ENCODE measurements at regions not wholly inside any gene's neighbourhood (a gene's known extent, or its start where the extent isn't known, plus 50 kb on each side); places are given as distances from the start of the nearest gene placed in this dataset.
"Not testable (repeated sequence)": the region's sequence is repeated elsewhere in the genome, so short reads cannot be mapped to it uniquely, and the experiment has no call there.

- H4K8ac ChIP-seq (ENCODE audit: low read depth, low read length); H2BK5ac ChIP-seq (ENCODE audit: low read length); H3K23ac ChIP-seq (ENCODE audit: low read depth, low read length, poor library complexity); H3K79me1 ChIP-seq (ENCODE audit: low read depth, low read length); H3K4me1 ChIP-seq (ENCODE audit: control insufficient read depth in 2 of 2, insufficient read depth in 1 of 2, low read depth in 1 of 2, low read length in 2 of 2); H2BK120ac ChIP-seq (ENCODE audit: low read depth, low read length); H3K14ac ChIP-seq (ENCODE audit: low read length); H3K27ac ChIP-seq (replicated peaks; ENCODE audit: low read length); H2BK15ac ChIP-seq (ENCODE audit: low read length); H2AK5ac ChIP-seq (ENCODE audit: low read depth, low read length); H3K18ac ChIP-seq (ENCODE audit: low read length); H3K36me3 ChIP-seq (replicated peaks in 1 of 2; ENCODE audit: control insufficient read depth in 2 of 2, insufficient read depth in 2 of 2, low read length in 2 of 2); H3K4me3 ChIP-seq (ENCODE audit: low read length in 2 of 2); H4K91ac ChIP-seq (ENCODE audit: low read depth, low read length, poor library complexity); H3K9me3 ChIP-seq (replicated peaks in 1 of 2; ENCODE audit: control insufficient read depth in 2 of 2, insufficient read depth in 1 of 2, low read depth in 1 of 2, low read length in 2 of 2); H3K9ac ChIP-seq (ENCODE audit: low read depth, low read length, poor library complexity); DNase-seq (ENCODE audit: low spot score); H3K4me2 ChIP-seq (ENCODE audit: insufficient read depth, low read length, poor library complexity, severe bottlenecking); H3K4ac ChIP-seq (ENCODE audit: low read length); H2AFZ ChIP-seq (ENCODE audit: low read length); H3K27me3 ChIP-seq (ENCODE audit: control insufficient read depth in 3 of 3, insufficient read depth in 3 of 3, low read depth in 1 of 3, low read length in 3 of 3); H2BK12ac ChIP-seq (ENCODE audit: low read length): not testable (repeated sequence)
- WGBS, 2 donors (ENCODE audit: extremely low coverage in 2 of 2, insufficient read length in 2 of 2, insufficient replicate concordance in 1 of 2): no CpG with 5 or more reads among the region's 4 CpGs
Measured at GRCh38 chr12:9455516-9455915, 152.2 kb downstream of the KLRB1 start.

GRCh38 chr12:9454021-9454420 is 153.7 kb downstream of the KLRB1 start:
- not testable (repeated sequence) for H3K9me3 ChIP-seq (replicated peaks in 1 of 2; ENCODE audit: control insufficient read depth in 2 of 2, insufficient read depth in 1 of 2, low read depth in 1 of 2, low read length in 2 of 2); H4K8ac ChIP-seq (ENCODE audit: low read depth, low read length); H3K79me1 ChIP-seq (ENCODE audit: low read depth, low read length); H3K4ac ChIP-seq (ENCODE audit: low read length); H3K23ac ChIP-seq (ENCODE audit: low read depth, low read length, poor library complexity); H3K4me1 ChIP-seq (ENCODE audit: control insufficient read depth in 2 of 2, insufficient read depth in 1 of 2, low read depth in 1 of 2, low read length in 2 of 2); H3K4me2 ChIP-seq (ENCODE audit: insufficient read depth, low read length, poor library complexity, severe bottlenecking); H2AK5ac ChIP-seq (ENCODE audit: low read depth, low read length); H3K27ac ChIP-seq (replicated peaks; ENCODE audit: low read length); H2AFZ ChIP-seq (ENCODE audit: low read length); H3K4me3 ChIP-seq (ENCODE audit: low read length in 2 of 2); H2BK15ac ChIP-seq (ENCODE audit: low read length); H2BK5ac ChIP-seq (ENCODE audit: low read length); H3K36me3 ChIP-seq (replicated peaks in 1 of 2; ENCODE audit: control insufficient read depth in 2 of 2, insufficient read depth in 2 of 2, low read length in 2 of 2); H2BK120ac ChIP-seq (ENCODE audit: low read depth, low read length); H3K18ac ChIP-seq (ENCODE audit: low read length); H4K91ac ChIP-seq (ENCODE audit: low read depth, low read length, poor library complexity); H2BK12ac ChIP-seq (ENCODE audit: low read length); H3K14ac ChIP-seq (ENCODE audit: low read length); H3K27me3 ChIP-seq (ENCODE audit: control insufficient read depth in 3 of 3, insufficient read depth in 3 of 3, low read depth in 1 of 3, low read length in 3 of 3); H3K9ac ChIP-seq (ENCODE audit: low read depth, low read length, poor library complexity); DNase-seq (ENCODE audit: low spot score)
- no CpG with 5 or more reads among the region's 2 CpGs for WGBS, 2 donors (ENCODE audit: extremely low coverage in 2 of 2, insufficient read length in 2 of 2, insufficient replicate concordance in 1 of 2)

DNA sequence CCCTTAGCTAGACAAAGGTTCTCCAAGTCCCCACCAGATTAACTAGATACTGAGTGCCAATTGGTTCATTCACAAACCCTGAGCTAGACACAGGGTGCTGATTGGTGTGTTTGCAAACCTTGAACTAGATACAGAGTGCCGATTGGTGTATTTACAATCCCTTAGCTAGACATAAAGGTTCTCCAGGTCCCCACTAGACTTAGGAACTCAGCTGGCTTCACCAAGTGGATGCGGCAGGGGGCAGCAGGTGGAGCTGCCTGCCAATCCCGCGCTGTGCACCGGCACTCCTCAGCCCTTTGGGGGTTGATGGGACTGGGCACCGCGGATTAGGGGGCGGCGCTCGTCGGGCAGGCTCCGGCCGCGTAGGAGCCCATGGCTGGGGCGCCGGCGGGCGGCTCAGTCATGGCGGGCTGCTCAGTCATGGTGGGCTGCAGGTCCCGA is 157.6 kb downstream of the KLRB1 start:
- not testable (repeated sequence) for H3K79me1 ChIP-seq (ENCODE audit: low read depth, low read length); H4K91ac ChIP-seq (ENCODE audit: low read depth, low read length, poor library complexity); H3K14ac ChIP-seq (ENCODE audit: low read length); H3K4me3 ChIP-seq (ENCODE audit: low read length in 2 of 2); H2AK5ac ChIP-seq (ENCODE audit: low read depth, low read length); H2BK15ac ChIP-seq (ENCODE audit: low read length); H2BK12ac ChIP-seq (ENCODE audit: low read length); H3K18ac ChIP-seq (ENCODE audit: low read length); H3K27ac ChIP-seq (replicated peaks; ENCODE audit: low read length); H3K23ac ChIP-seq (ENCODE audit: low read depth, low read length, poor library complexity); H4K8ac ChIP-seq (ENCODE audit: low read depth, low read length); H3K4me2 ChIP-seq (ENCODE audit: insufficient read depth, low read length, poor library complexity, severe bottlenecking); H2BK120ac ChIP-seq (ENCODE audit: low read depth, low read length); H3K9ac ChIP-seq (ENCODE audit: low read depth, low read length, poor library complexity); H3K36me3 ChIP-seq (replicated peaks in 1 of 2; ENCODE audit: control insufficient read depth in 2 of 2, insufficient read depth in 2 of 2, low read length in 2 of 2); H2AFZ ChIP-seq (ENCODE audit: low read length); H3K4me1 ChIP-seq (ENCODE audit: control insufficient read depth in 2 of 2, insufficient read depth in 1 of 2, low read depth in 1 of 2, low read length in 2 of 2); DNase-seq (ENCODE audit: low spot score); H3K27me3 ChIP-seq (ENCODE audit: control insufficient read depth in 3 of 3, insufficient read depth in 3 of 3, low read depth in 1 of 3, low read length in 3 of 3); H3K4ac ChIP-seq (ENCODE audit: low read length); H3K9me3 ChIP-seq (replicated peaks in 1 of 2; ENCODE audit: control insufficient read depth in 2 of 2, insufficient read depth in 1 of 2, low read depth in 1 of 2, low read length in 2 of 2); H2BK5ac ChIP-seq (ENCODE audit: low read length)
- no CpG with 5 or more reads among the region's 20 CpGs for WGBS, 2 donors (ENCODE audit: extremely low coverage in 2 of 2, insufficient read length in 2 of 2, insufficient replicate concordance in 1 of 2)

GRCh38 chr12:9449657-9450126 is 158.0 kb downstream of the KLRB1 start:
- not testable (repeated sequence) for H3K4me2 ChIP-seq (ENCODE audit: insufficient read depth, low read length, poor library complexity, severe bottlenecking); H3K4me1 ChIP-seq (ENCODE audit: control insufficient read depth in 2 of 2, insufficient read depth in 1 of 2, low read depth in 1 of 2, low read length in 2 of 2); H2BK5ac ChIP-seq (ENCODE audit: low read length); H3K36me3 ChIP-seq (replicated peaks in 1 of 2; ENCODE audit: control insufficient read depth in 2 of 2, insufficient read depth in 2 of 2, low read length in 2 of 2); H3K79me1 ChIP-seq (ENCODE audit: low read depth, low read length); H3K23ac ChIP-seq (ENCODE audit: low read depth, low read length, poor library complexity); H2BK12ac ChIP-seq (ENCODE audit: low read length); H3K27me3 ChIP-seq (ENCODE audit: control insufficient read depth in 3 of 3, insufficient read depth in 3 of 3, low read depth in 1 of 3, low read length in 3 of 3); H2BK120ac ChIP-seq (ENCODE audit: low read depth, low read length); H4K8ac ChIP-seq (ENCODE audit: low read depth, low read length); H3K18ac ChIP-seq (ENCODE audit: low read length); H3K27ac ChIP-seq (replicated peaks; ENCODE audit: low read length); H3K9me3 ChIP-seq (replicated peaks in 1 of 2; ENCODE audit: control insufficient read depth in 2 of 2, insufficient read depth in 1 of 2, low read depth in 1 of 2, low read length in 2 of 2); H4K91ac ChIP-seq (ENCODE audit: low read depth, low read length, poor library complexity); H2BK15ac ChIP-seq (ENCODE audit: low read length); DNase-seq (ENCODE audit: low spot score); H3K4ac ChIP-seq (ENCODE audit: low read length); H2AK5ac ChIP-seq (ENCODE audit: low read depth, low read length); H3K14ac ChIP-seq (ENCODE audit: low read length); H3K9ac ChIP-seq (ENCODE audit: low read depth, low read length, poor library complexity)
- WGBS, 2 donors (ENCODE audit: extremely low coverage in 2 of 2, insufficient read length in 2 of 2, insufficient replicate concordance in 1 of 2): no CpG with 5 or more reads among the region's 9 CpGs
- Histone ChIP-seq H2AFZ (ENCODE audit: low read length) (peak overlapping the region; percentile 68), H3K4me3 (ENCODE audit: low read length in 2 of 2) (peak overlapping the region in 1 of 2 donors; percentile 26)
